Heart left ventricle (tissue), 16 donors: ENCODE measurements at regions not wholly inside any gene's neighbourhood (a gene's known extent, or its start where the extent isn't known, plus 50 kb on each side); places are given as distances from the start of the nearest gene placed in this dataset.

ENCODE experiments used
- ATAC-seq, 4 donors: fragments of 200-7000 bp; cut with Tn5 transposase; one replicate each; pipeline ENCODE4 v1.9.1; 2020 to 2022; ENCODE audit warnings: moderate library complexity in 4 of 4, mild to moderate bottlenecking in 3 of 4, moderate number of reproducible peaks in 1 of 4
- DNase-seq, 5 donors: peaks; one replicate each; pipeline ENCODE4 v3.0.0-alpha.2; 2020
- H3K27ac ChIP-seq, 12 donors: fragments of 200-600 bp; sonication (generic) in 4 of 12; one replicate each; pipeline versions ENCODE4 v1.5.0 to v1.8.0; 2016 to 2022; ENCODE audit warnings: mild to moderate bottlenecking in 2 of 12
- H3K27me3 ChIP-seq, 9 donors: fragments of 200-600 bp; sonication (generic) in 2 of 9; one replicate each; pipeline versions ENCODE4 v1.5.1 to v1.8.0; 2016 to 2022; ENCODE audit warnings: mild to moderate bottlenecking in 3 of 9
- H3K36me3 ChIP-seq, 9 donors: fragments of 200-600 bp; sonication (generic) in 2 of 9; one replicate each; pipeline versions ENCODE4 v1.5.0 to v1.8.0; 2018 to 2022; ENCODE audit warnings: mild to moderate bottlenecking in 2 of 9
- H3K4me1 ChIP-seq, 12 donors: fragments of 200-600 bp; sonication (generic) in 4 of 12; one replicate each; pipeline versions ENCODE4 v1.5.0 to v1.8.0; 2016 to 2022; ENCODE audit warnings: mild to moderate bottlenecking in 3 of 12
- H3K4me3 ChIP-seq, 12 donors: fragments of 200-600 bp; sonication (generic) in 4 of 12; one replicate each; pipeline versions ENCODE4 v1.5.0 to v1.8.0; 2017 to 2022; ENCODE audit warnings: mild to moderate bottlenecking in 9 of 12, moderate library complexity in 4 of 12
- H3K9me3 ChIP-seq, 12 donors: fragments of 200-600 bp; sonication (generic) in 4 of 12; one replicate each; pipeline versions ENCODE4 v1.5.0 to v1.8.0; 2016 to 2022; ENCODE audit warnings: mild to moderate bottlenecking in 1 of 12
- CTCF ChIP-seq, 12 donors: fragments of 200-600 bp; sonication (generic) in 4 of 12; IDR thresholded peaks; one replicate each; pipeline versions ENCODE4 v1.5.0 to v1.8.0; 2018 to 2022; ENCODE audit warnings: antibody characterized with exemption in 12 of 12, mild to moderate bottlenecking in 5 of 12
- POLR2A ChIP-seq, 2 donors: fragments of 450-650 bp; IDR thresholded peaks; one replicate each; pipeline ENCODE4 v1.6.1; 2017; ENCODE audit warnings: antibody characterized with exemption in 2 of 2, mild to moderate bottlenecking in 2 of 2, moderate library complexity in 2 of 2
- WGBS, 4 donors: extraction: QIAGEN DNeasy Blood & Tissue Kit in 2 of 4; methylation state at CpG; one replicate each; pipeline versions ENCODE4 v1.1.5 to v1.1.7; 2013 to 2018; 5-methylcytosine and 5-hydroxymethylcytosine counted together
- intact Hi-C, 10 donors: fragments of 100-400 bp; cut with DNase I; formaldehyde crosslinking; loops; one replicate each; pipeline versions ENCODE4 v1.11.1 to v1.14.2; 2022
- donor health status: ischemic (EF 13 %, LVEDD 7.1; RV severe dilation, severe dysfunction).
- donor health status: healthy with polysubstance abuse.
- donor health status: DM: no; HTN: yes; CAD: no.
- donor health status: DM: no; HTN: no; CAD: no.
- donor health status: ischemic (EF 25% LVEDD 6.9; RV normal size, moderate dysfunction).
- donor health status: ischemic (EF 25% LVEDD 5.7; RV mildly dilated, moderate dysfunction).
- donor health status: healthy.
- donor health status: DM: yes; HTN: yes; CAD: no.
- donor health status: ischemic (EF 35%, LVEDD 5.7; RV mildly dilated, moderate dysfunction).
- donor health status: nonischemic (EF 11% LVEDD 7.7; RV severe dilation, severe dysfunction).
- donor health status: DM: yes; HTN: yes; CAD: no.
- donor health status: PGD.
- donor health status: ischemic (EF 29% LVEDD 5.4; RV normal size, mild dysfunction).
- donor health status: nonischemic (EF 23%, LVEDD 6.1; RV moderate dilation, normal function).

GRCh38 chr1:24244519-24245268 lies 57.6 kb upstream of the IFNLR1 start:
- Histone ChIP-seq H3K4me3 (no peak overlapping the region), H3K4me1 (no peaks in the 10 kb centered on the region), H3K27me3 (peaks cover 0 to 4% (median 0%) of the 10 kb centered on the region in 9 donors), H3K9me3 (no peaks in the 10 kb centered on the region), H3K27ac (no peak overlapping the region), H3K36me3 (no peaks in the 10 kb centered on the region)
- intact Hi-C loops = no loop called here
- TF ChIP-seq POLR2A (IDR thresholded peaks at IDR 0.05) (no peak), CTCF (IDR thresholded peaks at IDR 0.05) (no peak)
- 77 to 85% (median 80%) methylated on average over 2 of the region's 2 CpGs for WGBS, 4 donors
- ATAC-seq (no peak), DNase-seq (no peak)

- 79 to 88% (median 83%) methylated on average over 8 of the region's 8 CpGs for WGBS, 4 donors
- ATAC-seq = no peak
- peaks cover 0 to 8% (median 0%) of the 10 kb centered on the region in 9 donors for H3K27me3 ChIP-seq
- no peak for DNase-seq
- intact Hi-C loops = no loop called here
- H3K4me3 ChIP-seq = no peak overlapping the region
- H3K36me3 ChIP-seq = no peaks in the 10 kb centered on the region
- no peak for TF ChIP-seq CTCF (IDR thresholded peaks at IDR 0.05)
- TF ChIP-seq POLR2A (IDR thresholded peaks at IDR 0.05) = no peak
- no peaks in the 10 kb centered on the region for H3K9me3 ChIP-seq
- H3K4me1 ChIP-seq = peaks cover 0 to 9% (median 0%) of the 10 kb centered on the region in 12 donors
- no peak overlapping the region for H3K27ac ChIP-seq
Measured at GRCh38 chr1:24237750-24238395, 50.8 kb upstream of the IFNLR1 start.

- intact Hi-C loops = no loop called here
- Histone ChIP-seq H3K9me3 (no peaks in the 10 kb centered on the region), H3K27me3 (peaks cover 0 to 8% (median 0%) of the 10 kb centered on the region in 9 donors), H3K4me3 (no peak overlapping the region), H3K36me3 (no peaks in the 10 kb centered on the region), H3K4me1 (peaks cover 0 to 9% (median 0%) of the 10 kb centered on the region in 12 donors), H3K27ac (no peak overlapping the region)
- 52 to 57% (median 54%) methylated on average over 7 of the region's 7 CpGs for WGBS, 4 donors
- TF ChIP-seq CTCF (IDR thresholded peaks at IDR 0.05) (no peak), POLR2A (IDR thresholded peaks at IDR 0.05) (no peak)
- peak in 3 of 4 donors; percentile 24 to 77 (median 48) for ATAC-seq
- no peak for DNase-seq
Measured at GRCh38 chr1:24236789-24237371, 49.8 kb upstream of the IFNLR1 start.
